Fibroblast of lung (primary cell): ENCODE measurements at regions not wholly inside any gene's neighbourhood (a gene's known extent, or its start where the extent isn't known, plus 50 kb on each side); places are given as distances from the start of the nearest gene placed in this dataset.

Experiments used
- EZH2 ChIP-seq: IDR thresholded peaks from 2 replicates; pipeline ENCODE4 v1.5.1; 2012; ENCODE audit warnings: low read length, control low read depth, mild to moderate bottlenecking; ENCODE audit errors: missing control alignments
- TF ChIP-seq, protein P1 (sequence below), 2 donors: IDR thresholded peaks in 1 of 2; conservative IDR thresholded peaks in 1 of 2; 1 replicate in 1 of 2; 2 replicates in 1 of 2; pipeline ENCODE4 v1.5.1; 2011 to 2012; ENCODE audit warnings: low read length in 2 of 2, control low read depth in 1 of 2, inconsistent platforms in 1 of 2, low read depth in 1 of 2, mild to moderate bottlenecking in 1 of 2

DNA sequence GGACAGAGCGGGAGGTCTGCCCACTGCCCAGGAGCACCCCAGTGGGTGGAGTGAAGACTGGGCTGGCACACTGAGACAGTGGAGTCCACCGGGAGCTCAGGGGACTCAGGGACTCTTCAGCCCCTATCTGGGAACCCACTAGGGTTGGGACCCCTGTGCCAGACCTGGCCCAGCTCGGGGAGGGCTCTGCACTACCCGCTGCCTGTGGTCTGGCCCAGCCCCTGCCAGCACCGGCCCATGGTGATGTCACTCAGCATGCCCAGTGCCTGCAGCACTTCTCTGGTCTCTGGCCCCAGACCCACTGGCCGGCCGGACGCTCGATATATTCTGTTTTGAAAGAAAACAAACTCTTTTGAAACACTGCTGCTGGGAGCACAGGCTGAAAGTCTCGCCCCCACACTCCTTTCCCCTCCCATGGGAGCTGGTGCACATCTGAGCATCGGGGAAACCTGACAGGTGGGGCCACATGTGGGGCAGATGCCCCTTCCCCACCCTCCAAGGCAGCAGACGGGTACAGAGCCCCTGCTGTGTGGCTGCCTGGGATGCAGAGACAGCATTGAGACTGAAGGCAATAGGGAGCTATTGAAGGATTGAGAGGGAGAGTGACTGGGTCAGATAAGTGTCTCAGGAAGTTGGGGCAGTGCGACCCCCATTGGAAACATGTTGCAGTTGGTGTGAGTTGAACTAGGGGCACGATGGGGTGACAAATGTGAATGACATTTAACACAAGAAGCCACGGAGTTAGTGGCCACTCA, 62.9 kb downstream of the MYEOV start:
- no peak for TF ChIP-seq EZH2
- TF ChIP-seq, protein P1, sequence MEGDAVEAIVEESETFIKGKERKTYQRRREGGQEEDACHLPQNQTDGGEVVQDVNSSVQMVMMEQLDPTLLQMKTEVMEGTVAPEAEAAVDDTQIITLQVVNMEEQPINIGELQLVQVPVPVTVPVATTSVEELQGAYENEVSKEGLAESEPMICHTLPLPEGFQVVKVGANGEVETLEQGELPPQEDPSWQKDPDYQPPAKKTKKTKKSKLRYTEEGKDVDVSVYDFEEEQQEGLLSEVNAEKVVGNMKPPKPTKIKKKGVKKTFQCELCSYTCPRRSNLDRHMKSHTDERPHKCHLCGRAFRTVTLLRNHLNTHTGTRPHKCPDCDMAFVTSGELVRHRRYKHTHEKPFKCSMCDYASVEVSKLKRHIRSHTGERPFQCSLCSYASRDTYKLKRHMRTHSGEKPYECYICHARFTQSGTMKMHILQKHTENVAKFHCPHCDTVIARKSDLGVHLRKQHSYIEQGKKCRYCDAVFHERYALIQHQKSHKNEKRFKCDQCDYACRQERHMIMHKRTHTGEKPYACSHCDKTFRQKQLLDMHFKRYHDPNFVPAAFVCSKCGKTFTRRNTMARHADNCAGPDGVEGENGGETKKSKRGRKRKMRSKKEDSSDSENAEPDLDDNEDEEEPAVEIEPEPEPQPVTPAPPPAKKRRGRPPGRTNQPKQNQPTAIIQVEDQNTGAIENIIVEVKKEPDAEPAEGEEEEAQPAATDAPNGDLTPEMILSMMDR (conservative IDR thresholded peaks at IDR 0.05 in 1 of 2, IDR thresholded peaks at IDR 0.05 in 1 of 2; ENCODE audit: low read depth in 1 of 2, low read length in 2 of 2) = no peak
